ENCODE measurements at regions not wholly inside any gene's neighbourhood (a gene's known extent, or its start where the extent isn't known, plus 50 kb on each side); places are given as distances from the start of the nearest gene placed in this dataset.

- Histone ChIP-seq H3K9me3 (ENCODE audit: severe bottlenecking) (no peaks in the 10 kb centered on the region), H3K36me3 (ENCODE audit: low read depth) (no peaks in the 10 kb centered on the region), H3K27ac (ENCODE audit: poor library complexity, severe bottlenecking) (no peak overlapping the region), H3K4me3 (ENCODE audit: severe bottlenecking) (no peak overlapping the region), H3K27me3 (ENCODE audit: insufficient read depth, poor library complexity, severe bottlenecking) (no peaks in the 10 kb centered on the region), H3K4me1 (ENCODE audit: insufficient read depth, poor library complexity, severe bottlenecking) (no peaks in the 10 kb centered on the region)
- ATAC-seq (ENCODE audit: low read depth) = no peak
- no peak for DNase-seq (ENCODE audit: low spot score)
- no peak for TF ChIP-seq CTCF (IDR thresholded peaks at IDR 0.05; ENCODE audit: poor library complexity, severe bottlenecking)
Measured at GRCh38 chr6:14383393-14384174, 266.0 kb downstream of the CD83 start.

- H3K4me1 ChIP-seq (ENCODE audit: insufficient read depth, poor library complexity, severe bottlenecking) = no peaks in the 10 kb centered on the region
- H3K4me3 ChIP-seq (ENCODE audit: severe bottlenecking) = no peak overlapping the region
- H3K9me3 ChIP-seq (ENCODE audit: severe bottlenecking) = no peaks in the 10 kb centered on the region
- H3K27ac ChIP-seq (ENCODE audit: poor library complexity, severe bottlenecking) = no peak overlapping the region
- DNase-seq (ENCODE audit: low spot score) (no peak), ATAC-seq (ENCODE audit: low read depth) (no peak)
- no peak for TF ChIP-seq CTCF (IDR thresholded peaks at IDR 0.05; ENCODE audit: poor library complexity, severe bottlenecking)
- H3K36me3 ChIP-seq (ENCODE audit: low read depth) = no peaks in the 10 kb centered on the region
- H3K27me3 ChIP-seq (ENCODE audit: insufficient read depth, poor library complexity, severe bottlenecking) = no peaks in the 10 kb centered on the region
Measured at GRCh38 chr6:14384175-14384949, 266.8 kb downstream of the CD83 start.

- no peak for ATAC-seq (ENCODE audit: low read depth)
Measured at GRCh38 chr6:14386263-14386662, 268.7 kb downstream of the CD83 start.

GRCh38 chr6:14386668-14387067 lies 269.1 kb downstream of the CD83 start:
- H3K36me3 ChIP-seq (ENCODE audit: low read depth) = no peaks in the 10 kb centered on the region
- ATAC-seq (ENCODE audit: low read depth) = no peak
- no peak overlapping the region for H3K27ac ChIP-seq (ENCODE audit: poor library complexity, severe bottlenecking)
- TF ChIP-seq CTCF (IDR thresholded peaks at IDR 0.05; ENCODE audit: poor library complexity, severe bottlenecking) = no peak
- no peak overlapping the region for H3K4me3 ChIP-seq (ENCODE audit: severe bottlenecking)
- no peaks in the 10 kb centered on the region for H3K27me3 ChIP-seq (ENCODE audit: insufficient read depth, poor library complexity, severe bottlenecking)
- DNase-seq (ENCODE audit: low spot score) = no peak
- no peaks in the 10 kb centered on the region for H3K9me3 ChIP-seq (ENCODE audit: severe bottlenecking)
- H3K4me1 ChIP-seq (ENCODE audit: insufficient read depth, poor library complexity, severe bottlenecking) = no peaks in the 10 kb centered on the region

More at GRCh38 chr6:14386263-14386662, 268.7 kb downstream of the CD83 start:
- no peak for DNase-seq (ENCODE audit: low spot score)
- no peaks in the 10 kb centered on the region for H3K36me3 ChIP-seq (ENCODE audit: low read depth)
- no peak for TF ChIP-seq CTCF (IDR thresholded peaks at IDR 0.05; ENCODE audit: poor library complexity, severe bottlenecking)
- no peak overlapping the region for H3K27ac ChIP-seq (ENCODE audit: poor library complexity, severe bottlenecking)
- H3K4me1 ChIP-seq (ENCODE audit: insufficient read depth, poor library complexity, severe bottlenecking) = no peaks in the 10 kb centered on the region
- no peaks in the 10 kb centered on the region for H3K27me3 ChIP-seq (ENCODE audit: insufficient read depth, poor library complexity, severe bottlenecking)
- H3K9me3 ChIP-seq (ENCODE audit: severe bottlenecking) = no peaks in the 10 kb centered on the region
- H3K4me3 ChIP-seq (ENCODE audit: severe bottlenecking) = no peak overlapping the region
